Upper lobe of right lung (tissue), 1 donor: ENCODE measurements at regions not wholly inside any gene's neighbourhood (a gene's known extent, or its start where the extent isn't known, plus 50 kb on each side); places are given as distances from the start of the nearest gene placed in this dataset.

ENCODE experiments used
- ATAC-seq: fragments of 200-7000 bp; cut with Tn5 transposase; one replicate; pipeline ENCODE4 v1.9.1; 2020; ENCODE audit warnings: mild to moderate bottlenecking, moderate library complexity
- DNase-seq: peaks from one replicate; pipeline ENCODE4 v3.0.0-alpha.2; 2020
- H3K27ac ChIP-seq: fragments of 200-600 bp; one replicate; pipeline ENCODE4 v1.8.0; 2022
- H3K27me3 ChIP-seq: fragments of 200-600 bp; one replicate; pipeline ENCODE4 v1.8.0; 2022; ENCODE audit warnings: mild to moderate bottlenecking
- H3K36me3 ChIP-seq: fragments of 200-600 bp; one replicate; pipeline ENCODE4 v1.8.0; 2022
- H3K4me1 ChIP-seq: fragments of 200-600 bp; one replicate; pipeline ENCODE4 v1.8.0; 2022
- H3K4me3 ChIP-seq: fragments of 200-600 bp; one replicate; pipeline ENCODE4 v1.8.0; 2022; ENCODE audit warnings: mild to moderate bottlenecking
- H3K9me3 ChIP-seq: fragments of 200-600 bp; one replicate; pipeline ENCODE4 v1.8.0; 2022
- intact Hi-C: fragments of 100-400 bp; cut with DNase I; formaldehyde crosslinking; loops from one replicate; pipeline ENCODE4 v1.11.0; 2022
- TF ChIP-seq, protein P1 (sequence below): fragments of 200-600 bp; IDR thresholded peaks from one replicate; pipeline ENCODE4 v1.8.0; 2022; ENCODE audit warnings: antibody characterized with exemption
- donor health status: DM: no; HTN: yes; CAD: no; lungs with severe emphysema.

- Histone ChIP-seq H3K27me3 (no peaks in the 10 kb centered on the region), H3K9me3 (no peaks in the 10 kb centered on the region), H3K36me3 (no peaks in the 10 kb centered on the region), H3K27ac (no peak overlapping the region), H3K4me1 (no peaks in the 10 kb centered on the region), H3K4me3 (no peak overlapping the region)
- intact Hi-C loops = no loop called here
- DNase-seq (no peak), ATAC-seq (no peak)
- TF ChIP-seq, protein P1, sequence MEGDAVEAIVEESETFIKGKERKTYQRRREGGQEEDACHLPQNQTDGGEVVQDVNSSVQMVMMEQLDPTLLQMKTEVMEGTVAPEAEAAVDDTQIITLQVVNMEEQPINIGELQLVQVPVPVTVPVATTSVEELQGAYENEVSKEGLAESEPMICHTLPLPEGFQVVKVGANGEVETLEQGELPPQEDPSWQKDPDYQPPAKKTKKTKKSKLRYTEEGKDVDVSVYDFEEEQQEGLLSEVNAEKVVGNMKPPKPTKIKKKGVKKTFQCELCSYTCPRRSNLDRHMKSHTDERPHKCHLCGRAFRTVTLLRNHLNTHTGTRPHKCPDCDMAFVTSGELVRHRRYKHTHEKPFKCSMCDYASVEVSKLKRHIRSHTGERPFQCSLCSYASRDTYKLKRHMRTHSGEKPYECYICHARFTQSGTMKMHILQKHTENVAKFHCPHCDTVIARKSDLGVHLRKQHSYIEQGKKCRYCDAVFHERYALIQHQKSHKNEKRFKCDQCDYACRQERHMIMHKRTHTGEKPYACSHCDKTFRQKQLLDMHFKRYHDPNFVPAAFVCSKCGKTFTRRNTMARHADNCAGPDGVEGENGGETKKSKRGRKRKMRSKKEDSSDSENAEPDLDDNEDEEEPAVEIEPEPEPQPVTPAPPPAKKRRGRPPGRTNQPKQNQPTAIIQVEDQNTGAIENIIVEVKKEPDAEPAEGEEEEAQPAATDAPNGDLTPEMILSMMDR = no peak
Observed at GRCh38 chr1:5297180-5297885, 642.9 kb downstream of the AJAP1 start.

DNA sequence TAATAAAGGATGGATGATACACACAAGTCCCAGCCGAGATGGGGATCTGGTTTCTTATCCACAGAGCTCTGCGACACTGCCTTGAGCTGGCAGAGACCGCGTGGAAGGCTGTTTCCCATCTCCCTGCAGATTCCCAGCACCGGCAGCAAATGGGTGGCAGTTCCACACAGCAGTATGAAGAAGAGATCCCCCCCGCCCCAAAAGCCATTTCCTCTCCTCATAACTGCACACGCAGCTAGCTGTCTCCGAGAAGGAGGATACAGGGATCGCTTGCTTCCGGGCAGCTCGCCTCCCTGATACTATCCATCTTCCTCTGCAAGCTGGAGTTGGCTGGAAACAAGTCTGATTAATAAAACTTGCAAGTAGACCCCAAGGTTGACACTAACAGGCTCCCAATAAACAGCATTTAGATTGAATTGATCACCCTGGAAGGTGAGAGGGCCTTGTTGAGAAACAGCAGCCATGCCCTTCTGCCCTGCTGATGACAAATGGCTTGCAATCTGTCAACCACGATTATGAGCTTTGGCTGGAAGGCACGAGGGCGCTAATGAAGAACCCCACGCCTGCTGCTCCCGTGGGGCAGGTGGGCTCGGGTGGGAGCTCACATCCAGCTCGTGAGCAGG lies 642.3 kb downstream of the AJAP1 start:
- DNase-seq (no peak), ATAC-seq (no peak)
- intact Hi-C loops = no loop called here
- no peaks in the 10 kb centered on the region for H3K4me1 ChIP-seq
- H3K27ac ChIP-seq = no peak overlapping the region
- no peaks in the 10 kb centered on the region for H3K36me3 ChIP-seq
- TF ChIP-seq, protein P1 = no peak
- H3K27me3 ChIP-seq = no peaks in the 10 kb centered on the region
- no peak overlapping the region for H3K4me3 ChIP-seq
- no peaks in the 10 kb centered on the region for H3K9me3 ChIP-seq

GRCh38 chr1:5296095-5296494 lies 641.7 kb downstream of the AJAP1 start:
- Histone ChIP-seq H3K4me1 (no peaks in the 10 kb centered on the region), H3K9me3 (no peaks in the 10 kb centered on the region), H3K36me3 (no peaks in the 10 kb centered on the region), H3K4me3 (no peak overlapping the region), H3K27ac (no peak overlapping the region), H3K27me3 (no peaks in the 10 kb centered on the region)
- intact Hi-C loops = no loop called here
- TF ChIP-seq, protein P1 = no peak
- ATAC-seq = no peak
- DNase-seq = no peak

GRCh38 chr1:5291889-5292288 lies 637.5 kb downstream of the AJAP1 start:
- no peak overlapping the region for H3K27ac ChIP-seq
- H3K9me3 ChIP-seq = no peaks in the 10 kb centered on the region
- H3K4me3 ChIP-seq = no peak overlapping the region
- H3K4me1 ChIP-seq = no peaks in the 10 kb centered on the region
- no peak for DNase-seq
- no peaks in the 10 kb centered on the region for H3K27me3 ChIP-seq
- intact Hi-C loops = no loop called here
- no peak for ATAC-seq
- TF ChIP-seq, protein P1 = no peak
- H3K36me3 ChIP-seq = no peaks in the 10 kb centered on the region

GRCh38 chr1:5287178-5288150 lies 633.1 kb downstream of the AJAP1 start:
- TF ChIP-seq, protein P1 = no peak
- no peaks in the 10 kb centered on the region for H3K4me1 ChIP-seq
- H3K27ac ChIP-seq = no peak overlapping the region
- H3K9me3 ChIP-seq = no peaks in the 10 kb centered on the region
- H3K27me3 ChIP-seq = peaks cover 3% of the 10 kb centered on the region
- DNase-seq (no peak), ATAC-seq (no peak)
- H3K4me3 ChIP-seq = no peak overlapping the region
- H3K36me3 ChIP-seq = no peaks in the 10 kb centered on the region
- intact Hi-C loops = no loop called here
